GM19468 (cell line): ENCODE measurements at regions not wholly inside any gene's neighbourhood (a gene's known extent, or its start where the extent isn't known, plus 50 kb on each side); places are given as distances from the start of the nearest gene placed in this dataset.
"Not testable (repeated sequence)": the region's sequence is repeated elsewhere in the genome, so short reads cannot be mapped to it uniquely, and the experiment has no call there.

Source experiments
- ATAC-seq: cut with Tn5 transposase; IDR thresholded peaks from one replicate; pipeline ENCODE4 v1.9.1; 2021; ENCODE audit warnings: mild to moderate bottlenecking, moderate library complexity, moderate number of reproducible peaks; ENCODE audit not compliant: unreplicated experiment; ENCODE audit errors: extremely low read depth

- no peak for ATAC-seq
Observed at GRCh38 chr9:124084087-124084486, 72.5 kb downstream of the LHX2 start.

- ATAC-seq = no peak
Observed at GRCh38 chr9:124087226-124087625, 75.7 kb downstream of the LHX2 start.

- no peak for ATAC-seq
Observed at GRCh38 chr9:124088476-124088837, 76.9 kb downstream of the LHX2 start.

GRCh38 chr9:124089631-124090488 is 78.3 kb downstream of the LHX2 start:
- ATAC-seq = not testable (repeated sequence)

GRCh38 chr9:124098141-124098905 is 86.8 kb downstream of the LHX2 start:
- no peak for ATAC-seq

GRCh38 chr9:124099860-124100259 is 88.3 kb downstream of the LHX2 start:
- ATAC-seq = no peak

GRCh38 chr9:124101215-124101968 is 89.8 kb downstream of the LHX2 start:
- no peak for ATAC-seq

GRCh38 chr9:124101969-124102345 is 90.4 kb downstream of the LHX2 start:
- no peak for ATAC-seq

GRCh38 chr9:124102363-124102762 is 90.8 kb downstream of the LHX2 start:
- ATAC-seq = no peak

GRCh38 chr9:124105266-124105665 is 93.7 kb downstream of the LHX2 start:
- no peak for ATAC-seq

GRCh38 chr9:124108216-124108615 is 96.6 kb downstream of the LHX2 start:
- ATAC-seq = no peak

GRCh38 chr9:124110307-124110915 is 98.8 kb downstream of the LHX2 start:
- ATAC-seq = no peak

- no peak for ATAC-seq
Observed at GRCh38 chr9:124116683-124117363, 105.3 kb downstream of the LHX2 start.

- ATAC-seq = no peak
Observed at GRCh38 chr9:124118894-124119293, 107.3 kb downstream of the LHX2 start.

- no peak for ATAC-seq
Observed at GRCh38 chr9:124120272-124120671, 108.7 kb downstream of the LHX2 start.

GRCh38 chr9:124121725-124122124 is 110.2 kb downstream of the LHX2 start:
- ATAC-seq = no peak

GRCh38 chr9:124122321-124122720 is 110.8 kb downstream of the LHX2 start:
- no peak for ATAC-seq

- ATAC-seq = no peak
Observed at GRCh38 chr9:124122813-124123462, 111.4 kb downstream of the LHX2 start.

- ATAC-seq = not testable (repeated sequence)
Observed at GRCh38 chr9:124123621-124124020, 112.1 kb downstream of the LHX2 start.
